ENCODE measurements at regions not wholly inside any gene's neighbourhood (a gene's known extent, or its start where the extent isn't known, plus 50 kb on each side); places are given as distances from the start of the nearest gene placed in this dataset.

DNA sequence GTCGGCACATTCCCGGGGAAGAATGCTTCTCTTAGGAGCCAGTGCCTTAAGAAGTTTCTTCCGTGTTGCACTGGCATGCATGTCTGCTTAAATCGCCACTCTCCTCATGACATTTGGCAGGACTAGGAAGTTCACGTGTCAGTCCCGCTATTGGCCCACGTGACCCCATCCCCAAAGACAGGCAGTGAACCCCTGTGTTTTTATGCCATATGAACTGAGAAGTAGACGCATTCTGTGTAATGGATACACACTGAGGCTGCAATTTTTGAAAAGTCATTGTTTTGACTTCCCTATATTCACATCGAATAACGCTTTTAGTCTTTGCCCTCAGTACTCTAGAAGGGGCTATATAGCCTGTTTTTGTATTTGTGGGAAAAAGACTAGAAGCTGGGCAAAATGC is 125.6 kb upstream of the TBL1XR1 start:
- intact Hi-C loops (cut with micrococcal nuclease), result no loop called here
- DNase-seq, result no peak
- Histone ChIP-seq H3K4me3 (no peak overlapping the region), H3K27me3 (ENCODE audit: low read depth) (no peaks in the 10 kb centered on the region), H3K36me3 (no peaks in the 10 kb centered on the region), H3K9me3 (replicated peaks) (no peaks in the 10 kb centered on the region), H3K27ac (replicated peaks) (no peak overlapping the region), H3K4me1 (peaks cover 14% of the 10 kb centered on the region)
- TF ChIP-seq, protein P1, sequence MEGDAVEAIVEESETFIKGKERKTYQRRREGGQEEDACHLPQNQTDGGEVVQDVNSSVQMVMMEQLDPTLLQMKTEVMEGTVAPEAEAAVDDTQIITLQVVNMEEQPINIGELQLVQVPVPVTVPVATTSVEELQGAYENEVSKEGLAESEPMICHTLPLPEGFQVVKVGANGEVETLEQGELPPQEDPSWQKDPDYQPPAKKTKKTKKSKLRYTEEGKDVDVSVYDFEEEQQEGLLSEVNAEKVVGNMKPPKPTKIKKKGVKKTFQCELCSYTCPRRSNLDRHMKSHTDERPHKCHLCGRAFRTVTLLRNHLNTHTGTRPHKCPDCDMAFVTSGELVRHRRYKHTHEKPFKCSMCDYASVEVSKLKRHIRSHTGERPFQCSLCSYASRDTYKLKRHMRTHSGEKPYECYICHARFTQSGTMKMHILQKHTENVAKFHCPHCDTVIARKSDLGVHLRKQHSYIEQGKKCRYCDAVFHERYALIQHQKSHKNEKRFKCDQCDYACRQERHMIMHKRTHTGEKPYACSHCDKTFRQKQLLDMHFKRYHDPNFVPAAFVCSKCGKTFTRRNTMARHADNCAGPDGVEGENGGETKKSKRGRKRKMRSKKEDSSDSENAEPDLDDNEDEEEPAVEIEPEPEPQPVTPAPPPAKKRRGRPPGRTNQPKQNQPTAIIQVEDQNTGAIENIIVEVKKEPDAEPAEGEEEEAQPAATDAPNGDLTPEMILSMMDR (IDR thresholded peaks at IDR 0.05; ENCODE audit: borderline replicate concordance), result no peak

DNA sequence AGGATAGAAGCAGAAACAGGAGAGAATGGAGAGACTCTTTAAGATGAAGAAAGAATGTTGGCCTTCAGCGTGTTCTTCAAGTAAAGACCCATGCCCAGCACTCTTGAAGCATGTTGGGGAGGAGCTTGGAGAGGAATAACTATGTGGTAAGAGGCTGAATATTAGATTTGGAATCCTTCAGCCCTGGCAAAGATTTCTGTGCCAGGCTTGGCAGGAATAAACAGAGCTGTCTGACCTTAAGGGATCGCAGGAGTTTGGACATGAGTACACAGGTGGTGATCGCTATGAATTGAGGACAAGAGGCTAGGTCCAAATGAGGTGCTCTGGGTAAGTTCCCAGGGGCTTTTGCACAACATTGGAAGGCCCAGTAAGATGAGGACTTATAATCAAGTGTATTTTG is 132.6 kb upstream of the TBL1XR1 start:
- Histone ChIP-seq H3K4me3 (no peak overlapping the region), H3K36me3 (no peaks in the 10 kb centered on the region), H3K27me3 (ENCODE audit: low read depth) (no peaks in the 10 kb centered on the region), H3K27ac (replicated peaks) (peak overlapping the region; percentile 79), H3K4me1 (peaks cover 36% of the 10 kb centered on the region), H3K9me3 (replicated peaks) (no peaks in the 10 kb centered on the region)
- TF ChIP-seq, protein P1 (IDR thresholded peaks at IDR 0.05; ENCODE audit: borderline replicate concordance), result no peak
- intact Hi-C loops (cut with micrococcal nuclease), result no loop called here
- no peak for DNase-seq

DNA sequence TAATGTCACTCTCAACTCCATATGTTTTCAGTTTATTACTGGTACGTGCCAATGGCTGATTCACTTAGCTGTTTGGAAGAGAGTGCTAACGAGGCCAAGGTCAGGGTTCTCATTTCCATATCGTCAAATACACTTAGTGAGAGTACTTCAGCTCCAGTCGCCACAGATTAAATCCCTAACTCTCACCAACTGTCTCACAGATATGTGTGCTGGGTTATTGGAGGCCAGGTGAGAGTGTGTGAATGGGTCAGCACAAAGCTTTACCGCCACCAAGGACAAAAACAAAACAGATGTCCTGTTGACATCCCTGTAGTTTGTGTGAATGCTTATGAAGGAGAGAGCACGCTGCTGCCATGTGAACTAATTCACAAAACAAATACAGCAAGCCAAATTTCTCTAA is 133.5 kb upstream of the TBL1XR1 start:
- DNase-seq, result no peak
- Histone ChIP-seq H3K27ac (replicated peaks) (peak overlapping the region; percentile 79), H3K36me3 (no peaks in the 10 kb centered on the region)

DNA sequence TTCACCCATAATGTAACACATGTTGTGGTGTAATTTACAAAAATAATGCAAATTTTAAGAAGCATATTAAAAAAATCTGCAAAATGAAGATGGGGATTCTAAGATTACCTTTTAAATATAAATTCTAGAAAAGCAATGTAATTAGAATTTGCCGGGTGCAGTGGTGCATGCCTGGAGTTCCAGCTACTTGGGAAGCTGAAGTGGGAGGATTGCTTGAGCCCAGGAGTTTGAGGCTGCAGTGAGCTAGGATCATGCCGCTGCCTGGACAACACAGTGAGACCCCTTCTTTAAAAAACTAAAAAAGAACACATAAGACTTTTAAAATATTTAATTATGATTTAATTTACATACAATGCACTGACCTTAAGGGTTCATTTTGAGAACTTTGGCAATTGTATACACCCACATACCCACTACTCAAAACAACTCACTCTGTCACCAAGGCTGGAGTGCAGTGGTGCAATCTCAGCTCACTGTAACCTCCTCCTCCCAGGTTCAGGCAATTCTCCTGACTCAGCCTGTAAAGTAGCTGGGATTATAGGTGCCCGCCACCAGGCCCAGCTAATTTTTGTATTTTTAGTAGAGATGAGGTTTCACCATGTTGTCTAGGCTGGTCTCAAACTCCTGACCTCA is 134.0 kb upstream of the TBL1XR1 start:
- TF ChIP-seq, protein P1 (IDR thresholded peaks at IDR 0.05; ENCODE audit: borderline replicate concordance), result no peak
- no peaks in the 10 kb centered on the region for H3K9me3 ChIP-seq (replicated peaks)
- no peaks in the 10 kb centered on the region for H3K27me3 ChIP-seq (ENCODE audit: low read depth)
- no peak for DNase-seq
- no peaks in the 10 kb centered on the region for H3K36me3 ChIP-seq
- no peak overlapping the region for H3K4me3 ChIP-seq
- H3K4me1 ChIP-seq, result peaks cover 49% of the 10 kb centered on the region
- peak overlapping the region; percentile 79 for H3K27ac ChIP-seq (replicated peaks)
- intact Hi-C loops (cut with micrococcal nuclease), result no loop called here

More for the DNA sequence above, 133.5 kb upstream of the TBL1XR1 start:
- Histone ChIP-seq H3K9me3 (replicated peaks) (no peaks in the 10 kb centered on the region), H3K27me3 (ENCODE audit: low read depth) (no peaks in the 10 kb centered on the region), H3K4me1 (peaks cover 45% of the 10 kb centered on the region), H3K4me3 (no peak overlapping the region)
- TF ChIP-seq, protein P1 (IDR thresholded peaks at IDR 0.05; ENCODE audit: borderline replicate concordance), result no peak
- intact Hi-C loops (cut with micrococcal nuclease), result no loop called here

DNA sequence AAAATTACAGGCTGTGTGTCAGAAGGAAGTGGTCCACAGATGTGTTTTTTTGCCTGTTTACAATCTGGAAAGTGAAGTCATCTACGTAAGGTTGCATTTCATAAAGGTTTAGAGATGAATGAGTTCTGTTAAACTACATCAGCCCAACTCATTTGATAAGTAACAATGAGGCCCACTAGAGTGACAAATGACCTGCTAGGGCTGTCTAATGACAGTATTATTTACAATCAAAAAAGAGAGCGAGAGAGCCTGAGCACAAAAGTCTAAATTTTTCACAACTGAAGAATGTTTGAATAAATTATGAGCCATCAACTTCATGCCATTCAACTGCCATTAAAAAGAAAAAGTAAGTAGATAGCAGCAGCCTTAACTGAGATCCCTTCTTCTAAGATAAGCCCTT is 135.7 kb upstream of the TBL1XR1 start:
- H3K4me1 ChIP-seq, result peaks cover 62% of the 10 kb centered on the region
- H3K27me3 ChIP-seq (ENCODE audit: low read depth), result no peaks in the 10 kb centered on the region
- H3K4me3 ChIP-seq, result no peak overlapping the region
- no peaks in the 10 kb centered on the region for H3K9me3 ChIP-seq (replicated peaks)
- DNase-seq, result no peak
- no peaks in the 10 kb centered on the region for H3K36me3 ChIP-seq
- no peak overlapping the region for H3K27ac ChIP-seq (replicated peaks)
- intact Hi-C loops (cut with micrococcal nuclease), result no loop called here
- TF ChIP-seq, protein P1 (IDR thresholded peaks at IDR 0.05; ENCODE audit: borderline replicate concordance), result no peak

Measured in left ventricle myocardium inferior (tissue), 1 donor.